GM23338 (cell line): ENCODE measurements at regions not wholly inside any gene's neighbourhood (a gene's known extent, or its start where the extent isn't known, plus 50 kb on each side); places are given as distances from the start of the nearest gene placed in this dataset.

Experiments used
- CTCF ChIP-seq, 2 experiments: fragments of 200-600 bp in 1 of 2; sonication (generic) in 1 of 2; conservative IDR thresholded peaks; 2 replicates each; pipeline versions ENCODE4 v1.5.1 to v1.6.1; 2016 to 2017; ENCODE audit warnings: antibody characterized with exemption in 2 of 2, low read depth in 2 of 2, mild to moderate bottlenecking in 2 of 2, moderate library complexity in 1 of 2
- EZH2phosphoT487 ChIP-seq: fragments of 200-600 bp; sonication (generic); IDR thresholded peaks from one replicate; pipeline ENCODE4 v1.8.1; 2018; ENCODE audit warnings: antibody characterized with exemption; ENCODE audit not compliant: unreplicated experiment
- POLR2AphosphoS5 ChIP-seq: IDR thresholded peaks from 2 replicates; pipeline ENCODE4 v1.6.1; 2016; ENCODE audit warnings: antibody characterized with exemption, low read depth

- TF ChIP-seq CTCF (conservative IDR thresholded peaks at IDR 0.05; ENCODE audit: low read depth in 2 of 2) (no peak), EZH2phosphoT487 (no peak), POLR2AphosphoS5 (no peak)
Observed at GRCh38 chr7:27382307-27382706, 139.7 kb downstream of the EVX1 start.
